Panc1 (cell line): ENCODE measurements at regions not wholly inside any gene's neighbourhood (a gene's known extent, or its start where the extent isn't known, plus 50 kb on each side); places are given as distances from the start of the nearest gene placed in this dataset.

ENCODE experiments used
- ATAC-seq: fragments of 200-7000 bp; cut with Tn5 transposase; 2 replicates; pipeline ENCODE4 v1.9.1; 2020; ENCODE audit warnings: mild to moderate bottlenecking, moderate library complexity
- BruUV-seq: library from RNA; stranded (reverse); fragments of 400-500 nt; replicated peaks from 2 replicates; lab custom pipeline; 2021; lab: Mats Ljungman, UMichigan
- CTCF ChIA-PET: fragments of 300-600 bp; sonication (Branson Sonifier 250); formaldehyde crosslinking; loops from one replicate; lab custom pipeline; 2022; ENCODE audit warnings: antibody characterized with exemption; lab: Charles Lee
- POLR2A ChIA-PET: fragments of 300-600 bp; sonication (Branson Sonifier 250); formaldehyde crosslinking; loops from one replicate; lab custom pipeline; 2022; ENCODE audit warnings: antibody characterized with exemption; lab: Charles Lee
- DNase-seq: peaks from one replicate; pipeline ENCODE4 v3.0.0-alpha.2; 2010; ENCODE audit warnings: low read depth, low spot score
- H3K27ac ChIP-seq: 2 replicates; pipeline ENCODE4 v1.5.1; 2011; ENCODE audit warnings: mild to moderate bottlenecking, low read length, inconsistent platforms
- H3K27me3 ChIP-seq: fragments of 200-500 bp; sonication (Bioruptor generic); 2 replicates; pipeline ENCODE4 v1.6.0; 2014; ENCODE audit warnings: low read length, inconsistent platforms; ENCODE audit not compliant: control insufficient read depth, insufficient read depth
- H3K36me3 ChIP-seq: fragments of 200-500 bp; sonication (Bioruptor generic); 2 replicates; pipeline ENCODE4 v1.5.1; 2014; ENCODE audit warnings: inconsistent platforms, mild to moderate bottlenecking, low read length, moderate library complexity; ENCODE audit not compliant: control insufficient read depth, insufficient read depth
- H3K4me1 ChIP-seq: 2 replicates; pipeline ENCODE4 v1.5.1; 2011; ENCODE audit warnings: inconsistent platforms, mild to moderate bottlenecking, low read length, moderate library complexity; ENCODE audit not compliant: control insufficient read depth, insufficient read depth
- H3K4me3 ChIP-seq, 2 experiments: 2 replicates each; pipeline ENCODE4 v1.5.1; 2011 to 2012; ENCODE audit warnings: low read depth in 2 of 2, low read length in 2 of 2, mild to moderate bottlenecking in 2 of 2, inconsistent platforms in 1 of 2, moderate library complexity in 1 of 2
- H3K9me3 ChIP-seq: fragments of 200-500 bp; sonication (Bioruptor generic); 2 replicates; pipeline ENCODE4 v1.5.1; 2014; ENCODE audit warnings: low read depth, mild to moderate bottlenecking, inconsistent platforms, low read length, moderate library complexity; ENCODE audit not compliant: control insufficient read depth, insufficient read depth
- POLR2AphosphoS5 ChIP-seq: IDR thresholded peaks from 2 replicates; pipeline ENCODE4 v1.6.1; 2012; ENCODE audit warnings: mild to moderate bottlenecking, low read depth, low read length, moderate library complexity
- REST ChIP-seq, 2 experiments: IDR thresholded peaks; 2 replicates each; pipeline ENCODE4 v1.6.1; 2011 to 2012; ENCODE audit warnings: low read depth in 2 of 2, control low read depth in 1 of 2, low read length in 1 of 2, mild to moderate bottlenecking in 1 of 2, moderate library complexity in 1 of 2; ENCODE audit not compliant: insufficient read depth in 1 of 2
- SIN3A ChIP-seq: IDR thresholded peaks from 2 replicates; pipeline ENCODE4 v1.6.1; 2012; ENCODE audit warnings: low read depth, mild to moderate bottlenecking, low read length, moderate library complexity, borderline replicate concordance; ENCODE audit not compliant: insufficient read depth
- TCF7L2 ChIP-seq: IDR thresholded peaks from 2 replicates; pipeline ENCODE4 v1.6.1; 2011; ENCODE audit warnings: mild to moderate bottlenecking, low read depth, low read length, inconsistent platforms
- in situ Hi-C: cut with HindIII; loops from 2 replicates; pipeline ENCODE4 v1.10.0; 2016; ENCODE audit warnings: low sequenced_read_pairs, low pct_unique_long_range_greater_than_20kb
- intact Hi-C: fragments of 100-400 bp; cut with micrococcal nuclease; formaldehyde crosslinking; loops from one replicate; pipeline ENCODE4 v1.10.0; 2022; ENCODE audit not compliant: unreplicated experiment
- TF ChIP-seq, protein P1 (sequence below): fragments of 450-650 bp; IDR thresholded peaks from 2 replicates; pipeline ENCODE4 v1.5.1; 2017; ENCODE audit warnings: mild to moderate bottlenecking

DNA sequence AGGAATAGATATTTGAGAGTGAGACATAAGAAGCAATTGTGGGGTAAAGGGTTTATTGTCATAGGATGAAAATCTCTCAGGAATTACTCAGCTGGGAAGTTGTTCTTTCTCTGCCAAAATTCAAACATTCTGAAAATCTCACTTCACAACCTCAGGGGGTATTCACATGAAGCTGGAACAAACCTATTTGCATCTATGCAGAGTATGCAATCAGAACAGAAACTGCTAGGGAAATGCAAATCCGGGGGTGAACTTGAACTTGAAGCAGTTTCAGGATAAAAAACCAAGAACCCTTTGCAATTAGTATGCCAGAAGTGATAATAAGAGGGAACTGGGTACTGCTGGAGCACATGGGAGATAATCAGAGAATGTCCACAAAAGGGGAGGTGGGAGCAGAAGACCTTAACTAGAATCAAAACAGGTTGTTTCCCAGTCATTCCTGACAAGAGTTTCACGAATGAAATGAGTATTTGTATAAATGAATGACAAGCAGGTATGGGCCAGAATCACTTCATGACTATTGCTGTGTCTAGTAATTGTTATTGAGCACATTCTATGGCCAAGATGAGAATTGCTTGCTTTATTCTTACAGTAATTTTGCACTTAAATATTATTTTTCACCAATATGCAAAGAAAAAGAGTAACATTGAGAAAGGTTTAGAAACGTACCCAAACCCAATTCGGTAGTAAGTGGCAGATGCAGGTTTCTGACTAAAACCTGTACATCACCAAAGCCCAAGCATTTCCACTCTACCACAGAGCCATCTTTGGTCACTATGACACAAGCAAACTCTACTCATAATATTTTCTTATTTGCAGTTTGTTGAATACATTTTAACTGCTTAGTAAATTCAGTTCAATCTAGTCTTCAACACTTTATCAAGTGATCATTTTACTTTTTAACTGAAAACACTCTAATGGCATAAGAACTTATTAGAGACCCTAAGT is 61.8 kb upstream of the UBASH3B start:
- no peak for TF ChIP-seq POLR2AphosphoS5
- TF ChIP-seq, protein P1, sequence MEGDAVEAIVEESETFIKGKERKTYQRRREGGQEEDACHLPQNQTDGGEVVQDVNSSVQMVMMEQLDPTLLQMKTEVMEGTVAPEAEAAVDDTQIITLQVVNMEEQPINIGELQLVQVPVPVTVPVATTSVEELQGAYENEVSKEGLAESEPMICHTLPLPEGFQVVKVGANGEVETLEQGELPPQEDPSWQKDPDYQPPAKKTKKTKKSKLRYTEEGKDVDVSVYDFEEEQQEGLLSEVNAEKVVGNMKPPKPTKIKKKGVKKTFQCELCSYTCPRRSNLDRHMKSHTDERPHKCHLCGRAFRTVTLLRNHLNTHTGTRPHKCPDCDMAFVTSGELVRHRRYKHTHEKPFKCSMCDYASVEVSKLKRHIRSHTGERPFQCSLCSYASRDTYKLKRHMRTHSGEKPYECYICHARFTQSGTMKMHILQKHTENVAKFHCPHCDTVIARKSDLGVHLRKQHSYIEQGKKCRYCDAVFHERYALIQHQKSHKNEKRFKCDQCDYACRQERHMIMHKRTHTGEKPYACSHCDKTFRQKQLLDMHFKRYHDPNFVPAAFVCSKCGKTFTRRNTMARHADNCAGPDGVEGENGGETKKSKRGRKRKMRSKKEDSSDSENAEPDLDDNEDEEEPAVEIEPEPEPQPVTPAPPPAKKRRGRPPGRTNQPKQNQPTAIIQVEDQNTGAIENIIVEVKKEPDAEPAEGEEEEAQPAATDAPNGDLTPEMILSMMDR, result no peak
- no peak for TF ChIP-seq SIN3A
- TF ChIP-seq REST (IDR thresholded peaks at IDR 0.05; ENCODE audit: insufficient read depth in 1 of 2, low read depth in 2 of 2, low read length in 1 of 2), result no peak
- no peak for TF ChIP-seq TCF7L2
- no TSS peak for BruUV-seq
- ATAC-seq, result no peak
- peaks cover 13% of the 10 kb centered on the region for H3K27me3 ChIP-seq
- H3K4me3 ChIP-seq, result no peak overlapping the region
- ChIA-PET CTCF (interaction anchor here (0.6 kb wide), 1 partner anchor 202 kb away, joined by 6 read pairs; no protein-coding TSS in a partner anchor), POLR2A (interaction anchor here (0.6 kb wide), 1 partner anchor 461 kb away, joined by 5 read pairs; no protein-coding TSS in a partner anchor)
- in situ Hi-C loops, result no loop called here
- H3K4me1 ChIP-seq, result no peaks in the 10 kb centered on the region
- H3K27ac ChIP-seq, result no peak overlapping the region
- no peaks in the 10 kb centered on the region for H3K9me3 ChIP-seq
- H3K36me3 ChIP-seq, result no peaks in the 10 kb centered on the region
- intact Hi-C loops, result no loop called here
- DNase-seq, result no peak

GRCh38 chr11:122592641-122593040 is 62.9 kb upstream of the UBASH3B start:
- BruUV-seq, result no TSS peak
- no peak overlapping the region for H3K27ac ChIP-seq
- ChIA-PET CTCF (no interaction called here), POLR2A (no interaction called here)
- no peaks in the 10 kb centered on the region for H3K4me1 ChIP-seq
- ATAC-seq (no peak), DNase-seq (no peak)
- intact Hi-C loops, result no loop called here
- H3K36me3 ChIP-seq, result no peaks in the 10 kb centered on the region
- H3K4me3 ChIP-seq, result no peak overlapping the region
- peaks cover 13% of the 10 kb centered on the region for H3K27me3 ChIP-seq
- in situ Hi-C loops, result no loop called here
- TF ChIP-seq POLR2AphosphoS5, result no peak
- TF ChIP-seq SIN3A, result no peak
- TF ChIP-seq, protein P1, result no peak
- no peak for TF ChIP-seq REST (IDR thresholded peaks at IDR 0.05; ENCODE audit: insufficient read depth in 1 of 2, low read depth in 2 of 2, low read length in 1 of 2)
- TF ChIP-seq TCF7L2, result no peak
- H3K9me3 ChIP-seq, result no peaks in the 10 kb centered on the region
